ENCODE measurements at regions not wholly inside any gene's neighbourhood (a gene's known extent, or its start where the extent isn't known, plus 50 kb on each side); places are given as distances from the start of the nearest gene placed in this dataset.
"Not testable (repeated sequence)": the region's sequence is repeated elsewhere in the genome, so short reads cannot be mapped to it uniquely, and the experiment has no call there.

- DNase-seq (ENCODE audit: low read depth in 2 of 3, low spot score in 2 of 3): no peak
These were observed 182.6 kb upstream of the NOX3 start for GRCh38 chr6:155638200-155638599.

GRCh38 chr6:155635416-155635815 is 179.8 kb upstream of the NOX3 start:
- DNase-seq (ENCODE audit: low read depth in 2 of 3, low spot score in 2 of 3): no peak

- DNase-seq (ENCODE audit: low read depth in 2 of 3, low spot score in 2 of 3): no peak
These were observed 174.4 kb upstream of the NOX3 start for GRCh38 chr6:155630085-155630484.

GRCh38 chr6:155629652-155630051 is 174.0 kb upstream of the NOX3 start:
- no peak for DNase-seq (ENCODE audit: low read depth in 2 of 3, low spot score in 2 of 3)

GRCh38 chr6:155628306-155628705 is 172.7 kb upstream of the NOX3 start:
- DNase-seq (ENCODE audit: low read depth in 2 of 3, low spot score in 2 of 3): peak in 1 of 3 experiments; percentile 6

- not testable (repeated sequence) for DNase-seq (ENCODE audit: low read depth in 2 of 3, low spot score in 2 of 3)
These were observed 172.1 kb upstream of the NOX3 start for GRCh38 chr6:155627722-155628212.

- DNase-seq (ENCODE audit: low read depth in 2 of 3, low spot score in 2 of 3): no peak
These were observed 168.0 kb upstream of the NOX3 start for GRCh38 chr6:155623450-155624178.

- DNase-seq (ENCODE audit: low read depth in 2 of 3, low spot score in 2 of 3): no peak
These were observed 159.0 kb upstream of the NOX3 start for GRCh38 chr6:155614606-155615005.

- no peak for DNase-seq (ENCODE audit: low read depth in 2 of 3, low spot score in 2 of 3)
These were observed 156.1 kb upstream of the NOX3 start for GRCh38 chr6:155611742-155612141.

DNA sequence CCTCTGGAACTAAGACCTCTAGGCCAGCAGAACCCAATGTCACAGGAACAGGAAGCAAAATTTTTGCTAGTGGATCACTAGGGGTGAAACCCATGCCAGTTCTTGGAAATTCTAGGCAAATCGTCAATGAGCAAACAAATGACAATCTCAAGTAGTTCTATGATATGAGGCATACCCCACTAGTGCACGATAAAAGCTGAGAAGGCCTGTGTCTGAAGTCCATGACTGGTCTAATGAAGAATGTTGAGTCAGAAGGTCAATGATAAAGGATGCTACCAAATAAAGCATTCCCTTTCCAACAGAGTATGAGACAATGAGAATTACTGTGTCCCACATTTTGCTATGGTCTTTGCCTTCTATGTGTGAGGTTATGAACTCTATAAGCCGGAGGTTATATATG is 149.4 kb upstream of the NOX3 start:
- no peak for DNase-seq (ENCODE audit: low read depth in 2 of 3, low spot score in 2 of 3)

DNA sequence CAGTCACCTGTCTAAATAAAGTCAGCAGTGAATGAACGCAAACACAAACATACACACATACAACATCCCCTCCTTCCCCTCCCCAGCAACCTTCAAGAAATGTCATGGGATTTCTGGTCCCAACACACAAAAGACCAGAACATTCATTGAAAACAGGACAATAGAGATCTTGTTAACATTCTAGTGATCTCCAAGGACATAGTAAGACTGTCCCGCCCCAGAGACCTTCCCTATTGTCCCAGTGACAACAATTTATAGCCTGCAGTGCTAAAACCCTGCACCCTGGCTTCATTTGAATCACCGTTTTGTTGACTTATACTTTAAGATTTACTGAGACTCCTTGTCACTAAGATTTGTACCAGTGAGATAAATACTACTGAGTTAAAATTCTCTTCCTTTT is 143.9 kb upstream of the NOX3 start:
- no peak for DNase-seq (ENCODE audit: low read depth in 2 of 3, low spot score in 2 of 3)

DNA sequence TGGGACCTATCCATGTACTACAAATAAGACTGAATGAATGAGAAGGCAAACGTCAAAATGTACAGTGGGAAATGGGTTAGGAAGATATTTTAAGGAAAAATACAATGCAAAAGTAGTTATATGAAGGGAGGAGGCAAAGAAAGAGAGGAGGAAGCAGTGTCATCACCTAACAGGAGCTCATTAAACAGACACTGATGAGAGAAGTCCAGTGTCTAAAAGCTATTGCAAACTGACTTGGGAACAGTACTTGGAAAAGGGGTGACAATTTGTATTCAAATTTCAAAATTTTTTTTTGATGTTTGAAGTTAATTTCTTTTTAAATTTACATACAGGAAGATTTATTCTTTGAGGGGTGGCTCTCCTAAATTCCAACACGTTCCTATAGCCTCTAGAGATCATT is 143.5 kb upstream of the NOX3 start:
- no peak for DNase-seq (ENCODE audit: low read depth in 2 of 3, low spot score in 2 of 3)

DNA sequence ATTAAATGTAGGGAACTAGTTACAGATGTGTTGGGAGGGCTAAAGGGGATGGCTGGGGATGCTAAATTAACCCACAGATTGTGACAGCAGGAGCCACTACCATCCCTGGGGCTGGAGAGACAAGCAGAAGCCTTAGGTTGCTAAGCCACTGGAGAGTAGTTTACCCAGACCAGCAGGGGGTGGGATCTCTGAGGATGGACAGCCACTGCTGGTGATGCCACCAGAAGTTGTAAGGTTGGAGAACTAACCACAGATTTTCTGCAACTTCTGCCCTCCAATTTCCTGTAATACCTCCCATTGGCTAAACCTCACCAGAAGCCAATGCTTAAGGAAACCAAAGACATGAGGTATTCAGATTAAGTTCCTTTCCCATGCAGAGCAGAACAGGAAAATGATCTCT is 139.6 kb upstream of the NOX3 start:
- DNase-seq (ENCODE audit: low read depth in 2 of 3, low spot score in 2 of 3): no peak

DNA sequence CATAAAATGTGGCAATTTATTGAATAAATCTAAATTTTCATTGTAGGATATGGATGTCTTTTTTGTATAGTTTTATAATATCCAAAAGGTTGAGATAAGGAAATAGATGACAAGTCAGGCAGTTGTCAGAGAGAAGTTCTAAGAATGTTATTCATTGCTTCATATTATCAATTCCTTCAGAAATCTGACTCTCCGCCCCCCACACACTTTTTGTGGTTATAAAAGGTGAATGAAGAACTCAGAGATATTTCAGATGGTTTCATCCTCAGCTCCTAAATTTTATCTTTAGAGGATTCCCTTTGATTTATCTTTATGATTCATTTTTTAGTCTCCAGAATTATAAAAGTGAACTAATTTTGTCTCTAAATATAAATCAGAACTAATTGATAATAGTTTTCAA is 136.1 kb upstream of the NOX3 start:
- no peak for DNase-seq (ENCODE audit: low read depth in 2 of 3, low spot score in 2 of 3)

GRCh38 chr6:155589190-155589589 is 133.6 kb upstream of the NOX3 start:
- DNase-seq (ENCODE audit: low read depth in 2 of 3, low spot score in 2 of 3): no peak

DNA sequence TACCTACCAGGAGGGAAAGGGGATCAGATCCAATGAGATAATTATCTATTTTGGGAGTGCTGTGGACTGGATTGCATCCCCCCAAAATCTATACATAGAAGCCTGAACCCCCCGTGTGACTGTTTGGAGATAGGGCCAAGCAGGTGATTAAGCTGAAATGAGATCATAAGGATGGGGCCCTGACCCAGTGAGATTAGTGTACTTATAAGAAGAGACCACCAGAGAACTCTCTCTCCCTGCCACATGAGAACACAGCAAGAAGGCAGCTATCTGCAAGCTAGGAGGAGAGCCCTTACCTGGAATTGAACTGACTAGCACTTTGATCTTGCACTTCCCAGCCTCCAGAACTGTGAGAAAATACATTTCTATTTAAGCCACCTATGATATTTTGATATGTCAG is 132.2 kb upstream of the NOX3 start:
- DNase-seq (ENCODE audit: low read depth in 2 of 3, low spot score in 2 of 3): no peak

DNA sequence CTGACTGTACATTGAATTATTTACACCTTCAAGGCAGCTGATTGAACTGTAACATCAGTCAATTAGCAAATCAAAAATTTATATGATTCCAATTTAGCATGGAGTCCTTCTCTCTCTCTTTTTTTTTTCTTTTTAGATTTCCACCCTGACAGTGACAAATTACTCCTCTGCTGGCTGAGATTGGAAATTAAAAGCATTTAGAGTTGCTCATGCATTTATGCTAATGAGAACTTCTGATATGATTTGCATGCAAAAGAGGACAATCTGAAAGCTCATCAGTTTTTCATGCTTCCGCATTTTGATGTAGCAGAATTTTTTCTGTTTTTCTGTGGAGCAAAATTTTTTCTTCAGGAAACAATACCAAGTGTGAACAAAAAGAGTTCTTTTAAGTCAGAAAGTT is 130.5 kb upstream of the NOX3 start:
- DNase-seq (ENCODE audit: low read depth in 2 of 3, low spot score in 2 of 3): no peak

- DNase-seq (ENCODE audit: low read depth in 2 of 3, low spot score in 2 of 3): no peak
These were observed 128.4 kb upstream of the NOX3 start for GRCh38 chr6:155584006-155584405.

- no peak for DNase-seq (ENCODE audit: low read depth in 2 of 3, low spot score in 2 of 3)
These were observed 126.7 kb upstream of the NOX3 start for GRCh38 chr6:155582016-155582991.

- DNase-seq (ENCODE audit: low read depth in 2 of 3, low spot score in 2 of 3): no peak
These were observed 125.3 kb upstream of the NOX3 start for GRCh38 chr6:155580904-155581303.

DNA sequence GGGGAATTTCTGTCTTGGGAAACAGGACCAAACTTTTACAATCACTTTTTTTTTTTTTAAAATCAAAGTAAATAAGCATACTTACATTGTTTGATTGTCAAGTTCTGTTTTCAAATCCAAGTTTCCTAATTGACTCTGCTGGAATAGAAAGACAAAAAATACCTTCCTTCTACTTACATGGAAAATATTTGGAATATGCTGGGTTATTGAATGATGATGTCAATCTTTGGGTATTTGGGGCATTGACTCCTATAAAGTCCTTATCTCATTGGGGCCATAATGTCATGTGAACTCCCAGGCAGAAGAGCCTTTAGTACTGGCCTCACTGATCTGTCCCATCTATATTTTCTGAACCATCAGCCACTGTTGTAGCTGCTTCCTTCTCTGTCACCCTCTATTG is 122.6 kb upstream of the NOX3 start:
- no peak for DNase-seq (ENCODE audit: low read depth in 2 of 3, low spot score in 2 of 3)

- DNase-seq (ENCODE audit: low read depth in 2 of 3, low spot score in 2 of 3): no peak
These were observed 106.3 kb upstream of the NOX3 start for GRCh38 chr6:155561966-155562364.
